IMR-90 (cell line): ENCODE measurements at regions not wholly inside any gene's neighbourhood (a gene's known extent, or its start where the extent isn't known, plus 50 kb on each side); places are given as distances from the start of the nearest gene placed in this dataset.
"Not testable (repeated sequence)": the region's sequence is repeated elsewhere in the genome, so short reads cannot be mapped to it uniquely, and the experiment has no call there.

ENCODE experiments used
- ATAC-seq: fragments of 200-7000 bp; cut with Tn5 transposase; 2 replicates; pipeline ENCODE4 v1.9.1; 2020; ENCODE audit warnings: low read depth, mild to moderate bottlenecking, moderate library complexity
- BruUV-seq: library from RNA; stranded (reverse); fragments of 400-500 nt; replicated peaks from 2 replicates; lab custom pipeline; 2021; lab: Mats Ljungman, UMichigan
- CTCF ChIA-PET: fragments of 300-600 bp; formaldehyde crosslinking; extraction: SDS; loops from one replicate; lab custom pipeline; 2021; ENCODE audit warnings: antibody characterized with exemption; lab: Yijun Ruan, JAX
- POLR2A ChIA-PET: fragments of 300-600 bp; sonication (Branson Sonifier 250); formaldehyde crosslinking; loops from one replicate; lab custom pipeline; 2022; ENCODE audit warnings: antibody characterized with exemption; ENCODE audit not compliant: unreplicated experiment; lab: Charles Lee
- DNase-seq: peaks from one replicate; pipeline ENCODE4 v3.0.0; 2013
- H2AFZ ChIP-seq: replicated peaks from 2 replicates; pipeline ENCODE3; 2013; ENCODE audit warnings: low read length, mild to moderate bottlenecking; ENCODE audit not compliant: poor library complexity
- H2AK5ac ChIP-seq: 2 replicates; pipeline ENCODE4 v1.6.1; 2013; ENCODE audit warnings: low read depth, low read length, inconsistent platforms
- H2AK9ac ChIP-seq: replicated peaks from 2 replicates; pipeline ENCODE3; 2013; ENCODE audit warnings: mild to moderate bottlenecking, low read depth, low read length, moderate library complexity; ENCODE audit not compliant: poor library complexity
- H2BK120ac ChIP-seq: 2 replicates; pipeline ENCODE4 v1.6.1; 2013; ENCODE audit warnings: low read depth, low read length, inconsistent platforms
- H2BK15ac ChIP-seq: 3 replicates; pipeline ENCODE4 v1.6.1; 2013; ENCODE audit warnings: low read depth, low read length, inconsistent platforms
- H2BK20ac ChIP-seq: 2 replicates; pipeline ENCODE4 v1.6.1; 2013; ENCODE audit warnings: low read depth, mild to moderate bottlenecking, inconsistent platforms, low read length, moderate library complexity
- H2BK5ac ChIP-seq: 2 replicates; pipeline ENCODE4 v1.6.1; 2013; ENCODE audit warnings: mild to moderate bottlenecking, low read depth, low read length, inconsistent platforms; ENCODE audit not compliant: poor library complexity, severe bottlenecking
- H3K14ac ChIP-seq: replicated peaks from 2 replicates; pipeline ENCODE4 v1.6.1; 2013; ENCODE audit warnings: low read depth, low read length, inconsistent platforms
- H3K18ac ChIP-seq: 2 replicates; pipeline ENCODE4 v1.6.1; 2013; ENCODE audit warnings: low read depth, low read length, control low read depth
- H3K23ac ChIP-seq: 2 replicates; pipeline ENCODE4 v1.6.1; 2013; ENCODE audit warnings: low read depth, low read length, inconsistent platforms
- H3K27ac ChIP-seq: 2 replicates; pipeline ENCODE4 v1.5.1; 2013; ENCODE audit warnings: mild to moderate bottlenecking, control low read depth, low read length; ENCODE audit not compliant: insufficient read depth
- H3K27me3 ChIP-seq: 2 replicates; pipeline ENCODE4 v1.6.1; 2013; ENCODE audit warnings: low read length; ENCODE audit not compliant: control insufficient read depth, insufficient read depth
- H3K36me3 ChIP-seq: 2 replicates; pipeline ENCODE4 v1.6.1; 2013; ENCODE audit warnings: low read length, mixed read lengths; ENCODE audit not compliant: control insufficient read depth, insufficient read depth
- H3K4ac ChIP-seq: 2 replicates; pipeline ENCODE4 v1.6.1; 2013; ENCODE audit warnings: low read depth, low read length, inconsistent platforms
- H3K4me1 ChIP-seq: 2 replicates; pipeline ENCODE4 v1.6.1; 2013; ENCODE audit warnings: low read length, mixed read lengths; ENCODE audit not compliant: control insufficient read depth, insufficient read depth
- H3K4me2 ChIP-seq: 2 replicates; pipeline ENCODE4 v1.6.1; 2013; ENCODE audit warnings: low read depth, mild to moderate bottlenecking, control low read depth, low read length, moderate library complexity
- H3K4me3 ChIP-seq: 2 replicates; pipeline ENCODE4 v1.5.1; 2013; ENCODE audit warnings: low read depth, mild to moderate bottlenecking, control low read depth, low read length, moderate library complexity; ENCODE audit not compliant: insufficient read depth
- H3K56ac ChIP-seq: 2 replicates; pipeline ENCODE4 v1.6.1; 2013; ENCODE audit warnings: low read length, inconsistent platforms; ENCODE audit not compliant: insufficient read depth; ENCODE audit errors: extremely low read depth
- H3K79me1 ChIP-seq, 2 experiments: 2 replicates each; pipeline ENCODE4 v1.6.1; 2013; ENCODE audit warnings: low read length in 2 of 2, inconsistent platforms in 1 of 2, low read depth in 1 of 2
- H3K9ac ChIP-seq: 2 replicates; pipeline ENCODE4 v1.6.1; 2013; ENCODE audit warnings: low read depth, low read length, control low read depth
- H3K9me1 ChIP-seq: 2 replicates; pipeline ENCODE4 v1.6.1; 2013; ENCODE audit warnings: low read length, inconsistent platforms; ENCODE audit not compliant: insufficient read depth
- H3K9me3 ChIP-seq: 2 replicates; pipeline ENCODE4 v1.6.1; 2013; ENCODE audit warnings: low read length; ENCODE audit not compliant: control insufficient read depth, insufficient read depth
- H4K20me1 ChIP-seq: 2 replicates; pipeline ENCODE4 v1.6.1; 2013; ENCODE audit warnings: low read length, inconsistent platforms; ENCODE audit not compliant: insufficient read depth
- H4K5ac ChIP-seq: 2 replicates; pipeline ENCODE4 v1.6.1; 2013; ENCODE audit warnings: mild to moderate bottlenecking, low read depth, low read length, control low read depth
- H4K8ac ChIP-seq, 2 experiments: 2 replicates each; pipeline ENCODE4 v1.6.1; 2013; ENCODE audit warnings: low read depth in 2 of 2, low read length in 2 of 2, control low read depth in 1 of 2, inconsistent platforms in 1 of 2
- H4K91ac ChIP-seq: 2 replicates; pipeline ENCODE4 v1.6.1; 2013; ENCODE audit warnings: low read depth, low read length, inconsistent platforms; ENCODE audit not compliant: insufficient read depth
- WGBS, 2 experiments: methylation state at CpG; one replicate each; pipeline versions ENCODE4 v1.1.5 to v1.1.7; 2013; ENCODE audit warnings: missing lambda C conversion rate in 2 of 2; ENCODE audit not compliant: insufficient read length in 1 of 2; ENCODE audit errors: extremely low coverage in 2 of 2; 5-methylcytosine and 5-hydroxymethylcytosine counted together
- dilution Hi-C: fragments of 300-500 bp; cut with HindIII; formaldehyde crosslinking; loops from one replicate; pipeline ENCODE4 v1.14.3; 2018; ENCODE audit warnings: low sequenced_read_pairs; ENCODE audit not compliant: unreplicated experiment
- in situ Hi-C: fragments of 300-500 bp; cut with MboI; formaldehyde crosslinking; loops from 3 replicates; pipeline ENCODE4 v1.14.3; 2019; ENCODE audit warnings: low sequenced_read_pairs, inconsistent platforms, mixed read lengths
- intact Hi-C: fragments of 100-400 bp; cut with micrococcal nuclease; formaldehyde crosslinking; loops from 2 replicates; pipeline ENCODE4 v1.10.0; 2022

DNA sequence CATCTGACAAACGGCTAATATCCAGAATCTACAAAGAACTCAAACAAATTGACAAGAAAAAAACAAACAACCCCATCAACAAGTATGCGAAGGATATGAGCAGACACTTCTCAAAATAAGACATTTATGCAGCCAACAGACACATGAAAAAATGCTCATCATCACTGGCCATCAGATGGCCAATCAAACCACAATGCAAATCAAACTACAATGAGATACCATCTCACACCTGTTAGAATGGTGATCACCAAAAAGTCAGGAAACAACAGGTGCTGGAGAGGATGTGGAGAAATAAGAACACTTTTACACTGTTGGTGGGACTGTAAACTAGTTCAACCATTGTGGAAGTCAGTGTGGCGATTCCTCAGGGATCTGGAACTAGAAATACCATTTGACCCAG lies 1282.2 kb upstream of the ADGRL4 start:
- H2BK120ac ChIP-seq, result not testable (repeated sequence)

More for the DNA sequence above, 1282.2 kb upstream of the ADGRL4 start:
- H2BK15ac ChIP-seq, H2AK5ac ChIP-seq, H2BK5ac ChIP-seq, H4K91ac ChIP-seq, intact Hi-C loops, H3K4me2 ChIP-seq, DNase-seq, H4K8ac ChIP-seq, H3K9ac ChIP-seq, H3K4me1 ChIP-seq, H3K56ac ChIP-seq, H3K9me1 ChIP-seq, H2BK20ac ChIP-seq, BruUV-seq, H4K20me1 ChIP-seq, H4K5ac ChIP-seq, H3K14ac ChIP-seq, H3K18ac ChIP-seq, H2AK9ac ChIP-seq, CTCF ChIA-PET, H3K27ac ChIP-seq, H3K4ac ChIP-seq, dilution Hi-C loops, H3K36me3 ChIP-seq, H3K27me3 ChIP-seq, H3K79me1 ChIP-seq, H3K4me3 ChIP-seq, POLR2A ChIA-PET, H3K23ac ChIP-seq, H3K9me3 ChIP-seq, ATAC-seq, H2AFZ ChIP-seq, in situ Hi-C loops: not testable (repeated sequence)
- WGBS, 2 experiments, result no CpG with 5 or more reads among the region's 3 CpGs
